HEK293 (cell line): ENCODE measurements at regions not wholly inside any gene's neighbourhood (a gene's known extent, or its start where the extent isn't known, plus 50 kb on each side); places are given as distances from the start of the nearest gene placed in this dataset.
"Not testable (repeated sequence)": the region's sequence is repeated elsewhere in the genome, so short reads cannot be mapped to it uniquely, and the experiment has no call there.

Experiments used
- CTCF ChIA-PET: fragments of 350-600 bp; formaldehyde crosslinking; extraction: SDS; loops from one replicate; lab custom pipeline; 2021; ENCODE audit warnings: antibody characterized with exemption; lab: Yijun Ruan, JAX
- POLR2A ChIA-PET: fragments of 300-600 bp; formaldehyde crosslinking; extraction: SDS; loops from one replicate; lab custom pipeline; 2020; ENCODE audit warnings: antibody characterized with exemption, inconsistent platforms; lab: Yijun Ruan, JAX
- H3K27ac ChIP-seq: fragments of 200-500 bp; sonication (Bioruptor generic); 2 replicates; pipeline ENCODE4 v1.5.1; 2014; ENCODE audit warnings: low read depth, low read length, control low read depth, inconsistent platforms; ENCODE audit errors: extremely low read depth
- H3K36me3 ChIP-seq, 2 experiments: fragments of 200-500 bp in 1 of 2; sonication (Bioruptor generic) in 1 of 2; 1 replicate in 1 of 2; 2 replicates in 1 of 2; pipeline ENCODE4 v1.5.1; 2014 to 2017; ENCODE audit warnings: inconsistent platforms in 2 of 2, low read length in 2 of 2; ENCODE audit not compliant: control insufficient read depth in 2 of 2, insufficient read depth in 1 of 2
- H3K4me1 ChIP-seq: fragments of 200-500 bp; sonication (Bioruptor generic); 2 replicates; pipeline ENCODE4 v1.5.1; 2014; ENCODE audit warnings: mild to moderate bottlenecking, low read length, inconsistent platforms; ENCODE audit not compliant: control insufficient read depth, insufficient read depth
- H3K4me3 ChIP-seq: 2 replicates; pipeline ENCODE4 v1.5.1; 2011; ENCODE audit warnings: low read depth, mild to moderate bottlenecking, control low read depth, low read length, moderate library complexity
- H3K9me3 ChIP-seq: fragments of 200-500 bp; sonication (Bioruptor generic); 2 replicates; pipeline ENCODE4 v1.5.1; 2014; ENCODE audit warnings: low read depth, low read length, inconsistent platforms; ENCODE audit not compliant: control insufficient read depth, insufficient read depth
- CTCF ChIP-seq: fragments of 450-650 bp; formaldehyde crosslinking; IDR thresholded peaks from 2 replicates; pipeline ENCODE4 v1.5.1; 2016; ENCODE audit warnings: missing biosample characterization, missing genetic modification characterization
- GFI1B ChIP-seq: fragments of 450-650 bp; formaldehyde crosslinking; IDR thresholded peaks from 2 replicates; pipeline ENCODE4 v1.5.1; 2016; ENCODE audit warnings: missing biosample characterization, missing genetic modification characterization
- SCRT2 ChIP-seq: fragments of 450-650 bp; formaldehyde crosslinking; IDR thresholded peaks from 2 replicates; pipeline ENCODE4 v1.5.1; 2016; ENCODE audit warnings: missing biosample characterization, missing genetic modification characterization
- SP2 ChIP-seq: fragments of 450-650 bp; formaldehyde crosslinking; IDR thresholded peaks from 2 replicates; pipeline ENCODE4 v1.5.1; 2016; ENCODE audit warnings: missing biosample characterization, missing genetic modification characterization
- ZBTB10 ChIP-seq: fragments of 450-650 bp; formaldehyde crosslinking; IDR thresholded peaks from 2 replicates; pipeline ENCODE4 v1.5.1; 2016; ENCODE audit warnings: missing biosample characterization, missing genetic modification characterization
- ZBTB21 ChIP-seq: fragments of 450-650 bp; formaldehyde crosslinking; IDR thresholded peaks from 2 replicates; pipeline ENCODE4 v1.5.1; 2017; ENCODE audit warnings: missing biosample characterization, missing genetic modification characterization
- ZBTB26 ChIP-seq: fragments of 450-650 bp; formaldehyde crosslinking; optimal IDR thresholded peaks from 2 replicates; pipeline ENCODE3; 2016; ENCODE audit warnings: missing biosample characterization, mild to moderate bottlenecking, missing genetic modification characterization
- ZNF133 ChIP-seq: fragments of 450-650 bp; formaldehyde crosslinking; IDR thresholded peaks from 2 replicates; pipeline ENCODE4 v1.5.1; 2016; ENCODE audit warnings: missing biosample characterization, missing genetic modification characterization
- ZNF138 ChIP-seq: fragments of 450-650 bp; formaldehyde crosslinking; IDR thresholded peaks from 2 replicates; pipeline ENCODE4 v1.5.1; 2016; ENCODE audit warnings: missing biosample characterization, missing genetic modification characterization, borderline replicate concordance
- ZNF175 ChIP-seq: fragments of 450-650 bp; formaldehyde crosslinking; IDR thresholded peaks from 2 replicates; pipeline ENCODE4 v1.5.1; 2016; ENCODE audit warnings: missing biosample characterization, missing genetic modification characterization
- ZNF324 ChIP-seq: fragments of 450-650 bp; formaldehyde crosslinking; IDR thresholded peaks from 2 replicates; pipeline ENCODE4 v1.5.1; 2016; ENCODE audit warnings: missing biosample characterization, missing genetic modification characterization
- ZNF362 ChIP-seq: fragments of 450-650 bp; formaldehyde crosslinking; IDR thresholded peaks from 2 replicates; pipeline ENCODE4 v1.5.1; 2016; ENCODE audit warnings: missing biosample characterization, missing genetic modification characterization
- ZNF366 ChIP-seq: fragments of 450-650 bp; formaldehyde crosslinking; conservative IDR thresholded peaks from 2 replicates; pipeline ENCODE4 v1.5.1; 2016; ENCODE audit warnings: missing biosample characterization, missing genetic modification characterization
- ZNF513 ChIP-seq: fragments of 450-650 bp; IDR thresholded peaks from 2 replicates; pipeline ENCODE4 v1.5.1; 2018; ENCODE audit warnings: missing biosample characterization, missing genetic modification characterization
- ZNF530 ChIP-seq: fragments of 450-650 bp; formaldehyde crosslinking; IDR thresholded peaks from 2 replicates; pipeline ENCODE4 v1.5.1; 2016; ENCODE audit warnings: low read depth, missing biosample characterization, missing genetic modification characterization
- ZNF621 ChIP-seq: fragments of 450-650 bp; formaldehyde crosslinking; IDR thresholded peaks from 2 replicates; pipeline ENCODE4 v1.5.1; 2017; ENCODE audit warnings: missing biosample characterization, missing genetic modification characterization
- ZNF660 ChIP-seq: fragments of 450-650 bp; IDR thresholded peaks from 2 replicates; pipeline ENCODE4 v1.5.1; 2018; ENCODE audit warnings: missing biosample characterization, mild to moderate bottlenecking, missing genetic modification characterization
- ZNF792 ChIP-seq: fragments of 450-650 bp; formaldehyde crosslinking; IDR thresholded peaks from 2 replicates; pipeline ENCODE4 v1.5.1; 2016; ENCODE audit warnings: missing biosample characterization, missing genetic modification characterization
- ZSCAN5A ChIP-seq: fragments of 450-650 bp; formaldehyde crosslinking; IDR thresholded peaks from 2 replicates; pipeline ENCODE4 v1.5.1; 2016; ENCODE audit warnings: missing biosample characterization, missing genetic modification characterization

GRCh38 chr11:88050247-88050646 is 125.0 kb downstream of the RAB38 start:
- H3K4me1 ChIP-seq: no peaks in the 10 kb centered on the region
- ChIA-PET POLR2A (no interaction called here), CTCF (interaction anchor here (0.6 to 1.0 kb wide), 2 partner anchors 492 to 1054 kb away, joined by 3 to 4 read pairs; no protein-coding TSS in a partner anchor)
- no peaks in the 10 kb centered on the region for H3K9me3 ChIP-seq
- no peak overlapping the region for H3K4me3 ChIP-seq
- no peak overlapping the region for H3K27ac ChIP-seq
- no peaks in the 10 kb centered on the region for H3K36me3 ChIP-seq
- TF ChIP-seq ZBTB26 (tag by site-specific recombination) (no peak), SCRT2 (no peak), ZNF513 (tag by site-specific recombination) (no peak), ZNF366 (tag by site-specific recombination) (no peak), ZBTB21 (tag by site-specific recombination) (no peak), ZSCAN5A (tag by site-specific recombination) (no peak), ZNF133 (tag by site-specific recombination) (no peak), SP2 (tag by site-specific recombination) (no peak)

GRCh38 chr11:88045288-88045687 is 130.0 kb downstream of the RAB38 start:
- POLR2A ChIA-PET, CTCF ChIA-PET, H3K4me1 ChIP-seq, H3K36me3 ChIP-seq, H3K4me3 ChIP-seq, H3K9me3 ChIP-seq, H3K27ac ChIP-seq: not testable (repeated sequence)

- H3K9me3 ChIP-seq, CTCF ChIA-PET, H3K4me1 ChIP-seq, H3K27ac ChIP-seq, H3K36me3 ChIP-seq, POLR2A ChIA-PET, H3K4me3 ChIP-seq: not testable (repeated sequence)
Observed at GRCh38 chr11:88044658-88045057, 130.6 kb downstream of the RAB38 start.

- H3K9me3 ChIP-seq: no peaks in the 10 kb centered on the region
- ChIA-PET CTCF (interaction anchor here (0.7 kb wide), 1 partner anchor 61 kb away, joined by 3 read pairs; no protein-coding TSS in a partner anchor), POLR2A (no interaction called here)
- no peaks in the 10 kb centered on the region for H3K36me3 ChIP-seq
- H3K27ac ChIP-seq: no peak overlapping the region
- no peak overlapping the region for H3K4me3 ChIP-seq
- no peaks in the 10 kb centered on the region for H3K4me1 ChIP-seq
- no peak for TF ChIP-seq ZNF792
- no peak for TF ChIP-seq ZBTB10 (tag by site-specific recombination)
- no peak for TF ChIP-seq GFI1B (tag by site-specific recombination)
- no peak for TF ChIP-seq ZNF530
- TF ChIP-seq ZNF324 (tag by site-specific recombination): no peak
- TF ChIP-seq ZNF175: no peak
- no peak for TF ChIP-seq ZNF621 (tag by site-specific recombination)
- TF ChIP-seq ZNF660 (tag by site-specific recombination): no peak
- no peak for TF ChIP-seq ZNF362 (tag by site-specific recombination)
- TF ChIP-seq CTCF: no peak
- TF ChIP-seq ZNF138 (tag by site-specific recombination): no peak
Observed at GRCh38 chr11:88043149-88043548, 132.1 kb downstream of the RAB38 start.
